ENCODE measurements at regions not wholly inside any gene's neighbourhood (a gene's known extent, or its start where the extent isn't known, plus 50 kb on each side); places are given as distances from the start of the nearest gene placed in this dataset.

- no peaks in the 10 kb centered on the region for H4K20me1 ChIP-seq (ENCODE audit: insufficient read depth, low read length)
- ChIA-PET POLR2A (ENCODE audit: unreplicated experiment) (interaction anchor here (0.6 to 0.8 kb wide), 2 partner anchors 10 to 1527 kb away, joined by 3 to 8 read pairs; no protein-coding TSS in a partner anchor), CTCF (interaction anchor here (1.7 kb wide), 1 partner anchor 23 kb away, joined by 5 read pairs; no protein-coding TSS in a partner anchor)
- in situ Hi-C loops (cut with MboI; ENCODE audit: low sequenced_read_pairs) = no loop called here
- no peak overlapping the region for H3K4ac ChIP-seq (ENCODE audit: low read depth, low read length)
- no CpG with 5 or more reads among the region's 14 CpGs for WGBS, 2 experiments (ENCODE audit: extremely low coverage in 2 of 2, insufficient read length in 1 of 2)
- no peak overlapping the region for H3K27ac ChIP-seq (ENCODE audit: insufficient read depth, low read length)
- DNase-seq (no peak), ATAC-seq (ENCODE audit: low read depth) (peak; percentile 66)
- H3K79me1 ChIP-seq (ENCODE audit: low read depth in 1 of 2, low read length in 2 of 2) = no peaks in the 10 kb centered on the region
- H2AK5ac ChIP-seq (ENCODE audit: low read depth, low read length) = no peak overlapping the region
- no peak overlapping the region for H2BK15ac ChIP-seq (ENCODE audit: low read depth, low read length)
- H4K5ac ChIP-seq (ENCODE audit: low read depth, low read length) = no peak overlapping the region; the same call in 1 of the 2 replicates
- no peaks in the 10 kb centered on the region for H3K4me1 ChIP-seq (ENCODE audit: control insufficient read depth, insufficient read depth, low read length)
- H2AK9ac ChIP-seq (replicated peaks; ENCODE audit: low read depth, low read length, poor library complexity) = no peak overlapping the region
- H3K4me3 ChIP-seq (ENCODE audit: insufficient read depth, low read depth, low read length) = peak overlapping the region; percentile 22; the same call in 1 of the 2 replicates
- no peaks in the 10 kb centered on the region for H3K9me3 ChIP-seq (ENCODE audit: control insufficient read depth, insufficient read depth, low read length)
- H3K18ac ChIP-seq (ENCODE audit: low read depth, low read length) = no peak overlapping the region; the same call in 1 of the 2 replicates
- H2BK120ac ChIP-seq (ENCODE audit: low read depth, low read length) = no peak overlapping the region
- H3K23ac ChIP-seq (ENCODE audit: low read depth, low read length) = no peak overlapping the region
- no peak overlapping the region for H4K8ac ChIP-seq (ENCODE audit: low read depth in 2 of 2, low read length in 2 of 2)
- H2BK5ac ChIP-seq (ENCODE audit: low read depth, low read length, poor library complexity, severe bottlenecking) = no peak overlapping the region
- H2AFZ ChIP-seq (replicated peaks; ENCODE audit: low read length, poor library complexity) = peak overlapping the region; percentile 9
- dilution Hi-C loops (cut with HindIII; ENCODE audit: low sequenced_read_pairs, unreplicated experiment) = no loop called here
- H3K27me3 ChIP-seq (ENCODE audit: control insufficient read depth, insufficient read depth, low read length) = peaks cover 5% of the 10 kb centered on the region
- no peak overlapping the region for H3K14ac ChIP-seq (replicated peaks; ENCODE audit: low read depth, low read length)
- peak overlapping the region; percentile 84 for H3K4me2 ChIP-seq (ENCODE audit: low read depth, low read length)
- no peaks in the 10 kb centered on the region for H3K9me1 ChIP-seq (ENCODE audit: insufficient read depth, low read length)
- H2BK20ac ChIP-seq (ENCODE audit: low read depth, low read length) = no peak overlapping the region
- H3K36me3 ChIP-seq (ENCODE audit: control insufficient read depth, insufficient read depth, low read length) = no peaks in the 10 kb centered on the region
- no TSS peak for BruUV-seq (replicated peaks)
- intact Hi-C loops (cut with micrococcal nuclease) = no loop called here
- H3K9ac ChIP-seq (ENCODE audit: low read depth, low read length) = peak overlapping the region; percentile 41; the same call in 1 of the 2 replicates
- H4K91ac ChIP-seq (ENCODE audit: insufficient read depth, low read depth, low read length) = no peak overlapping the region
- no peak overlapping the region for H3K56ac ChIP-seq (ENCODE audit: extremely low read depth, insufficient read depth, low read length)
- no peak for TF ChIP-seq CEBPB (IDR thresholded peaks at IDR 0.05; ENCODE audit: low read depth, low read length)
- TF ChIP-seq RFX5 (IDR thresholded peaks at IDR 0.05; ENCODE audit: low read depth, low read length) = no peak
- no peak for TF ChIP-seq RCOR1 (IDR thresholded peaks at IDR 0.05; ENCODE audit: insufficient replicate concordance, low read length)
- TF ChIP-seq ELK1 (IDR thresholded peaks at IDR 0.05; ENCODE audit: borderline replicate concordance, low read depth, low read length) = no peak
- TF ChIP-seq BHLHE40 (IDR thresholded peaks at IDR 0.05; ENCODE audit: low read depth, low read length) = no peak
- TF ChIP-seq, protein P1, sequence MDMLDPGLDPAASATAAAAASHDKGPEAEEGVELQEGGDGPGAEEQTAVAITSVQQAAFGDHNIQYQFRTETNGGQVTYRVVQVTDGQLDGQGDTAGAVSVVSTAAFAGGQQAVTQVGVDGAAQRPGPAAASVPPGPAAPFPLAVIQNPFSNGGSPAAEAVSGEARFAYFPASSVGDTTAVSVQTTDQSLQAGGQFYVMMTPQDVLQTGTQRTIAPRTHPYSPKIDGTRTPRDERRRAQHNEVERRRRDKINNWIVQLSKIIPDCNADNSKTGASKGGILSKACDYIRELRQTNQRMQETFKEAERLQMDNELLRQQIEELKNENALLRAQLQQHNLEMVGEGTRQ (IDR thresholded peaks at IDR 0.05; ENCODE audit: low read depth, low read length) = no peak
- TF ChIP-seq RAD21 (IDR thresholded peaks at IDR 0.05; ENCODE audit: low read length) = no peak
- TF ChIP-seq MXI1 (IDR thresholded peaks at IDR 0.05; ENCODE audit: borderline replicate concordance, low read depth, low read length) = no peak
- TF ChIP-seq POLR2A (IDR thresholded peaks at IDR 0.05; ENCODE audit: low read depth, low read length) = no peak
- TF ChIP-seq FOS (IDR thresholded peaks at IDR 0.05; ENCODE audit: low read depth, low read length) = no peak
- no peak for TF ChIP-seq MAZ (IDR thresholded peaks at IDR 0.05; ENCODE audit: borderline replicate concordance, low read depth, low read length)
- TF ChIP-seq NFE2L2 (IDR thresholded peaks at IDR 0.05; ENCODE audit: low read depth, low read length) = no peak
- no peak for TF ChIP-seq SMC3 (IDR thresholded peaks at IDR 0.05; ENCODE audit: low read depth, low read length)
- no peak for TF ChIP-seq CHD1 (IDR thresholded peaks at IDR 0.05; ENCODE audit: low read depth, low read length)
- TF ChIP-seq CTCF (conservative IDR thresholded peaks at IDR 0.05; ENCODE audit: low read depth, low read length) = no peak
Measured at GRCh38 chr16:73143576-73144422, 95.9 kb upstream of the ZFHX3 start.
